IPS-15b (cell line): ENCODE measurements at regions not wholly inside any gene's neighbourhood (a gene's known extent, or its start where the extent isn't known, plus 50 kb on each side); places are given as distances from the start of the nearest gene placed in this dataset.
"Not testable (repeated sequence)": the region's sequence is repeated elsewhere in the genome, so short reads cannot be mapped to it uniquely, and the experiment has no call there.

Experiments used
- H3K27me3 ChIP-seq: one replicate; pipeline ENCODE4 v1.6.1; 2013; ENCODE audit warnings: low read length; ENCODE audit not compliant: control insufficient read depth, insufficient read depth
- H3K36me3 ChIP-seq: one replicate; pipeline ENCODE4 v1.6.1; 2013; ENCODE audit warnings: low read length; ENCODE audit not compliant: control insufficient read depth, insufficient read depth
- H3K4me1 ChIP-seq: one replicate; pipeline ENCODE4 v1.6.1; 2013; ENCODE audit warnings: mild to moderate bottlenecking, low read length; ENCODE audit not compliant: control insufficient read depth, insufficient read depth
- H3K4me3 ChIP-seq: one replicate; pipeline ENCODE4 v1.5.1; 2013; ENCODE audit warnings: low read depth, low read length
- H3K9ac ChIP-seq: one replicate; pipeline ENCODE4 v1.6.1; 2013; ENCODE audit warnings: low read depth, mild to moderate bottlenecking, low read length
- H3K9me3 ChIP-seq: one replicate; pipeline ENCODE4 v1.6.1; 2013; ENCODE audit warnings: mild to moderate bottlenecking, low read length; ENCODE audit not compliant: control insufficient read depth, insufficient read depth

GRCh38 chr17:74117999-74118421, 85.5 kb upstream of the RPL38 start:
- Histone ChIP-seq H3K36me3 (no peaks in the 10 kb centered on the region), H3K9me3 (no peaks in the 10 kb centered on the region), H3K4me3 (no peak overlapping the region), H3K27me3 (no peaks in the 10 kb centered on the region), H3K9ac (no peak overlapping the region), H3K4me1 (peaks cover 14% of the 10 kb centered on the region)

- no peak overlapping the region for H3K9ac ChIP-seq
- peaks cover 19% of the 10 kb centered on the region for H3K4me1 ChIP-seq
- no peaks in the 10 kb centered on the region for H3K9me3 ChIP-seq
- no peaks in the 10 kb centered on the region for H3K27me3 ChIP-seq
- H3K4me3 ChIP-seq = no peak overlapping the region
- no peaks in the 10 kb centered on the region for H3K36me3 ChIP-seq
Observed at GRCh38 chr17:74118504-74118903, 85.0 kb upstream of the RPL38 start.

- Histone ChIP-seq H3K9me3 (no peaks in the 10 kb centered on the region), H3K4me1 (peaks cover 19% of the 10 kb centered on the region), H3K9ac (no peak overlapping the region), H3K27me3 (no peaks in the 10 kb centered on the region), H3K36me3 (no peaks in the 10 kb centered on the region), H3K4me3 (no peak overlapping the region)
Observed at GRCh38 chr17:74119049-74119580, 84.4 kb upstream of the RPL38 start.

- no peaks in the 10 kb centered on the region for H3K27me3 ChIP-seq
- peaks cover 19% of the 10 kb centered on the region for H3K4me1 ChIP-seq
- no peak overlapping the region for H3K4me3 ChIP-seq
- H3K9ac ChIP-seq = no peak overlapping the region
- no peaks in the 10 kb centered on the region for H3K36me3 ChIP-seq
- H3K9me3 ChIP-seq = no peaks in the 10 kb centered on the region
Observed at GRCh38 chr17:74119965-74120364, 83.5 kb upstream of the RPL38 start.

GRCh38 chr17:74123350-74123749, 80.1 kb upstream of the RPL38 start:
- Histone ChIP-seq H3K4me1 (peaks cover 7% of the 10 kb centered on the region), H3K9me3 (no peaks in the 10 kb centered on the region), H3K36me3 (no peaks in the 10 kb centered on the region), H3K27me3 (no peaks in the 10 kb centered on the region), H3K9ac (no peak overlapping the region), H3K4me3 (no peak overlapping the region)

- no peaks in the 10 kb centered on the region for H3K36me3 ChIP-seq
- H3K9ac ChIP-seq = no peak overlapping the region
- H3K9me3 ChIP-seq = no peaks in the 10 kb centered on the region
- H3K4me1 ChIP-seq = peaks cover 6% of the 10 kb centered on the region
- H3K27me3 ChIP-seq = no peaks in the 10 kb centered on the region
- H3K4me3 ChIP-seq = no peak overlapping the region
Observed at GRCh38 chr17:74123866-74124444, 79.5 kb upstream of the RPL38 start.

- Histone ChIP-seq H3K36me3 (no peaks in the 10 kb centered on the region), H3K4me1 (peaks cover 4% of the 10 kb centered on the region), H3K27me3 (peaks cover 2% of the 10 kb centered on the region), H3K4me3 (no peak overlapping the region), H3K9me3 (no peaks in the 10 kb centered on the region), H3K9ac (no peak overlapping the region)
Observed at GRCh38 chr17:74125156-74125555, 78.3 kb upstream of the RPL38 start.

- H3K9ac ChIP-seq = no peak overlapping the region
- no peaks in the 10 kb centered on the region for H3K9me3 ChIP-seq
- peaks cover 4% of the 10 kb centered on the region for H3K4me1 ChIP-seq
- H3K36me3 ChIP-seq = no peaks in the 10 kb centered on the region
- H3K4me3 ChIP-seq = no peak overlapping the region
- peaks cover 2% of the 10 kb centered on the region for H3K27me3 ChIP-seq
Observed at GRCh38 chr17:74126179-74126900, 77.1 kb upstream of the RPL38 start.

- Histone ChIP-seq H3K9ac (no peak overlapping the region), H3K27me3 (peaks cover 2% of the 10 kb centered on the region), H3K36me3 (no peaks in the 10 kb centered on the region), H3K9me3 (no peaks in the 10 kb centered on the region), H3K4me3 (no peak overlapping the region), H3K4me1 (peaks cover 4% of the 10 kb centered on the region)
Observed at GRCh38 chr17:74126959-74127358, 76.5 kb upstream of the RPL38 start.

- no peaks in the 10 kb centered on the region for H3K9me3 ChIP-seq
- H3K36me3 ChIP-seq = no peaks in the 10 kb centered on the region
- H3K27me3 ChIP-seq = peaks cover 2% of the 10 kb centered on the region
- H3K9ac ChIP-seq = no peak overlapping the region
- no peaks in the 10 kb centered on the region for H3K4me1 ChIP-seq
- H3K4me3 ChIP-seq = no peak overlapping the region
Observed at GRCh38 chr17:74128456-74129211, 74.8 kb upstream of the RPL38 start.

- not testable (repeated sequence) for H3K9me3 ChIP-seq, H3K4me1 ChIP-seq, H3K27me3 ChIP-seq, H3K36me3 ChIP-seq, H3K9ac ChIP-seq, H3K4me3 ChIP-seq
Observed at GRCh38 chr17:74129800-74130199, 73.7 kb upstream of the RPL38 start.
